H9 (cell line): ENCODE measurements at regions not wholly inside any gene's neighbourhood (a gene's known extent, or its start where the extent isn't known, plus 50 kb on each side); places are given as distances from the start of the nearest gene placed in this dataset.

ENCODE experiments used
- DNase-seq: peaks from one replicate; pipeline ENCODE4 v3.0.0-alpha.2; 2017
- H2AFZ ChIP-seq: one replicate; pipeline ENCODE4 v1.6.1; 2013; ENCODE audit warnings: mild to moderate bottlenecking, low read length, control low read depth, moderate library complexity
- H2AK5ac ChIP-seq: 2 replicates; pipeline ENCODE4 v1.6.1; 2013; ENCODE audit warnings: low read length, control low read depth, mixed read lengths; ENCODE audit not compliant: insufficient read length
- H2BK120ac ChIP-seq: one replicate; pipeline ENCODE4 v1.6.1; 2013; ENCODE audit warnings: low read depth, mild to moderate bottlenecking, low read length, control low read depth, inconsistent platforms; ENCODE audit not compliant: poor library complexity, severe bottlenecking
- H2BK12ac ChIP-seq: 2 replicates; pipeline ENCODE4 v1.6.1; 2013; ENCODE audit warnings: low read length, control low read depth, mixed read lengths, low read depth; ENCODE audit not compliant: insufficient read length
- H2BK15ac ChIP-seq: 2 replicates; pipeline ENCODE4 v1.6.1; 2013; ENCODE audit warnings: low read depth, low read length, control low read depth
- H2BK20ac ChIP-seq: one replicate; pipeline ENCODE4 v1.6.1; 2013; ENCODE audit warnings: low read depth, mild to moderate bottlenecking, low read length, control low read depth, inconsistent platforms; ENCODE audit not compliant: poor library complexity, severe bottlenecking
- H2BK5ac ChIP-seq: 2 replicates; pipeline ENCODE4 v1.6.1; 2013; ENCODE audit warnings: low read length, control low read depth, mixed read lengths; ENCODE audit not compliant: insufficient read length
- H3K14ac ChIP-seq: 2 replicates; pipeline ENCODE4 v1.6.1; 2013; ENCODE audit warnings: low read length, control low read depth; ENCODE audit not compliant: insufficient read depth
- H3K18ac ChIP-seq: 2 replicates; pipeline ENCODE4 v1.6.1; 2013; ENCODE audit warnings: low read depth, mild to moderate bottlenecking, mixed read lengths, low read length, control low read depth; ENCODE audit not compliant: insufficient read length
- H3K23ac ChIP-seq: 2 replicates; pipeline ENCODE4 v1.6.1; 2013; ENCODE audit warnings: low read length, control low read depth, mixed read lengths, low read depth; ENCODE audit not compliant: insufficient read length
- H3K23me2 ChIP-seq: 2 replicates; pipeline ENCODE4 v1.6.1; 2013; ENCODE audit warnings: low read depth, mild to moderate bottlenecking, mixed read lengths, low read length, control low read depth; ENCODE audit not compliant: insufficient read length, poor library complexity, severe bottlenecking
- H3K27ac ChIP-seq: 2 replicates; pipeline ENCODE4 v1.5.1; 2013; ENCODE audit warnings: low read length, control low read depth, mixed read lengths, low read depth; ENCODE audit not compliant: insufficient read length
- H3K27me3 ChIP-seq: 2 replicates; pipeline ENCODE4 v1.6.1; 2013; ENCODE audit warnings: low read length, control low read depth, inconsistent platforms; ENCODE audit not compliant: insufficient read depth
- H3K4ac ChIP-seq: 2 replicates; pipeline ENCODE4 v1.6.1; 2013; ENCODE audit warnings: low read depth, mild to moderate bottlenecking, control low read depth, inconsistent platforms, low read length, moderate library complexity
- H3K4me1 ChIP-seq: 2 replicates; pipeline ENCODE4 v1.6.1; 2013; ENCODE audit warnings: low read length, control low read depth, inconsistent platforms; ENCODE audit not compliant: insufficient read depth
- H3K4me2 ChIP-seq: 2 replicates; pipeline ENCODE4 v1.6.1; 2013; ENCODE audit warnings: low read length, control low read depth, mixed read lengths; ENCODE audit not compliant: insufficient read length, insufficient read depth
- H3K56ac ChIP-seq: 2 replicates; pipeline ENCODE4 v1.6.1; 2013; ENCODE audit warnings: low read depth, mild to moderate bottlenecking, mixed read lengths, low read length, control low read depth; ENCODE audit not compliant: insufficient read length
- H3K79me1 ChIP-seq: 2 replicates; pipeline ENCODE4 v1.6.1; 2013; ENCODE audit warnings: low read depth, mild to moderate bottlenecking, moderate library complexity, low read length, control low read depth, inconsistent platforms; ENCODE audit not compliant: insufficient read depth, poor library complexity, severe bottlenecking
- H3K79me2 ChIP-seq: 2 replicates; pipeline ENCODE4 v1.6.1; 2013; ENCODE audit warnings: low read length, control low read depth, inconsistent platforms; ENCODE audit not compliant: insufficient read depth
- H3K9ac ChIP-seq: 2 replicates; pipeline ENCODE4 v1.6.1; 2013; ENCODE audit warnings: low read length, control low read depth, mixed read lengths; ENCODE audit not compliant: insufficient read length; ENCODE audit errors: extremely low read depth
- H3K9me3 ChIP-seq: one replicate; pipeline ENCODE4 v1.6.1; 2013; ENCODE audit warnings: low read depth, low read length, inconsistent platforms; ENCODE audit not compliant: control insufficient read depth
- H3T11ph ChIP-seq: one replicate; pipeline ENCODE4 v1.6.1; 2013; ENCODE audit warnings: mild to moderate bottlenecking, low read length, control low read depth, inconsistent platforms
- H4K20me1 ChIP-seq: one replicate; pipeline ENCODE4 v1.6.1; 2013; ENCODE audit not compliant: control insufficient read depth, insufficient read length, insufficient read depth
- H4K5ac ChIP-seq: 2 replicates; pipeline ENCODE4 v1.6.1; 2013; ENCODE audit warnings: low read depth, mild to moderate bottlenecking, mixed read lengths, low read length, control low read depth; ENCODE audit not compliant: insufficient read length
- H4K8ac ChIP-seq: replicated peaks from 2 replicates; pipeline ENCODE4 v1.6.1; 2013; ENCODE audit warnings: low read length, control low read depth, mixed read lengths, low read depth; ENCODE audit not compliant: insufficient read length
- H4K91ac ChIP-seq: 2 replicates; pipeline ENCODE4 v1.6.1; 2013; ENCODE audit warnings: low read depth, mild to moderate bottlenecking, moderate library complexity, mixed read lengths, low read length, control low read depth; ENCODE audit not compliant: insufficient read length
- H3K27ac Mint-ChIP-seq, 3 experiments: 2 replicates in 2 of 3; 3 replicates in 1 of 3; pipeline ENCODE4 v1.8.0; 2020 to 2021; ENCODE audit warnings: mixed read lengths in 3 of 3, mild to moderate bottlenecking in 1 of 3, moderate library complexity in 1 of 3
- H3K27me3 Mint-ChIP-seq: 2 replicates; pipeline ENCODE4 v1.8.0; 2021; ENCODE audit warnings: low read depth, mild to moderate bottlenecking, moderate library complexity, mixed read lengths
- H3K36me3 Mint-ChIP-seq, 3 experiments: 2 replicates in 2 of 3; 3 replicates in 1 of 3; pipeline ENCODE4 v1.8.0; 2020 to 2021; ENCODE audit warnings: low read depth in 3 of 3, mixed read lengths in 3 of 3; ENCODE audit not compliant: insufficient read depth in 1 of 3
- H3K4me1 Mint-ChIP-seq, 2 experiments: 2 replicates each; pipeline ENCODE4 v1.8.0; 2020; ENCODE audit warnings: mixed read lengths in 2 of 2
- H3K4me3 Mint-ChIP-seq, 2 experiments: 2 replicates in 1 of 2; 3 replicates in 1 of 2; pipeline ENCODE4 v1.8.0; 2020 to 2021; ENCODE audit warnings: mild to moderate bottlenecking in 2 of 2, mixed read lengths in 2 of 2, moderate library complexity in 1 of 2
- H3K9me3 Mint-ChIP-seq, 2 experiments: 2 replicates in 1 of 2; 3 replicates in 1 of 2; pipeline ENCODE4 v1.8.0; 2020; ENCODE audit warnings: mild to moderate bottlenecking in 2 of 2, mixed read lengths in 2 of 2, moderate library complexity in 1 of 2
- CTCF ChIP-seq: fragments of 200-600 bp; sonication (generic); conservative IDR thresholded peaks from 3 replicates; pipeline ENCODE4 v1.8.0; 2021; ENCODE audit warnings: antibody characterized with exemption, mild to moderate bottlenecking
- WGBS: extraction: QIAGEN DNeasy Blood & Tissue Kit; methylation state at CpG from one replicate; pipeline ENCODE4 v1.1.7; 2013; ENCODE audit warnings: missing lambda C conversion rate, low lambda C conversion rate, mixed read lengths; ENCODE audit not compliant: insufficient read length; ENCODE audit errors: extremely low coverage; 5-methylcytosine and 5-hydroxymethylcytosine counted together

- Histone ChIP-seq H2AK5ac (no peak overlapping the region), H3K14ac (no peak overlapping the region), H3K23me2 (no peaks in the 10 kb centered on the region), H3K9ac (no peak overlapping the region), H3K4me2 (no peak overlapping the region), H4K20me1 (no peaks in the 10 kb centered on the region), H3K18ac (no peak overlapping the region), H4K5ac (no peak overlapping the region), H2BK20ac (no peak overlapping the region), H4K91ac (no peak overlapping the region), H2BK5ac (no peak overlapping the region), H2BK12ac (no peak overlapping the region), H2BK15ac (no peak overlapping the region), H3K9me3 (no peaks in the 10 kb centered on the region), H3K79me1 (no peaks in the 10 kb centered on the region), H3K4ac (no peak overlapping the region), H3K79me2 (no peaks in the 10 kb centered on the region), H3K4me1 (0 out of 2 replicates have a peak, but pooled peaks cover 2% of the 10 kb centered on the region), H3T11ph (no peak overlapping the region), H2AFZ (no peak overlapping the region), H2BK120ac (no peak overlapping the region), H3K27ac (no peak overlapping the region), H3K27me3 (no peaks in the 10 kb centered on the region), H3K56ac (no peak overlapping the region), H4K8ac (no peak overlapping the region), H3K23ac (no peak overlapping the region)
- H3K27me3 Mint-ChIP-seq, result peaks cover 20% of the 10 kb centered on the region
- no peaks in the 10 kb centered on the region for H3K36me3 Mint-ChIP-seq
- no peak overlapping the region for H3K4me3 Mint-ChIP-seq
- no peak for DNase-seq
- 0 out of 7 replicates have a peak overlapping the region, but pooled peaks of 1 of the 3 experiments have one; percentile 57 for H3K27ac Mint-ChIP-seq
- no CpG with 5 or more reads among the region's 2 CpGs for WGBS
- TF ChIP-seq CTCF, result no peak
- no peaks in the 10 kb centered on the region for H3K9me3 Mint-ChIP-seq
- H3K4me1 Mint-ChIP-seq, result peaks cover 11 to 12% of the 10 kb centered on the region in 2 experiments
Observed at GRCh38 chr18:55109818-55110414, 150.7 kb upstream of the CCDC68 start.
